CD8-positive, alpha-beta memory T cell (primary cell): ENCODE measurements at regions not wholly inside any gene's neighbourhood (a gene's known extent, or its start where the extent isn't known, plus 50 kb on each side); places are given as distances from the start of the nearest gene placed in this dataset.
"Not testable (repeated sequence)": the region's sequence is repeated elsewhere in the genome, so short reads cannot be mapped to it uniquely, and the experiment has no call there.

ENCODE experiments used
- CTCF ChIA-PET: fragments of 350-600 bp; sonication (Branson Sonifier 250); formaldehyde crosslinking; loops from one replicate; lab custom pipeline; 2021; ENCODE audit warnings: antibody characterized with exemption; lab: Charles Lee
- POLR2A ChIA-PET: fragments of 350-600 bp; sonication (Branson Sonifier 250); formaldehyde crosslinking; loops from one replicate; lab custom pipeline; 2021; ENCODE audit warnings: antibody characterized with exemption; lab: Charles Lee
- DNase-seq, 5 donors: peaks; one replicate each; pipeline versions ENCODE4 v3.0.0 to v3.0.0-alpha.2; 2020 to 2022; ENCODE audit warnings: mixed read lengths in 1 of 5
- H3K27ac ChIP-seq: one replicate; pipeline ENCODE4 v1.7.0; 2013; ENCODE audit warnings: low read depth, mild to moderate bottlenecking, low read length, moderate library complexity
- H3K27me3 ChIP-seq: 2 replicates; pipeline ENCODE4 v1.7.0; 2013; ENCODE audit warnings: low read length, mild to moderate bottlenecking; ENCODE audit not compliant: insufficient read depth, poor library complexity, severe bottlenecking
- H3K36me3 ChIP-seq: 2 replicates; pipeline ENCODE4 v1.7.0; 2013; ENCODE audit warnings: mild to moderate bottlenecking, low read length, moderate library complexity; ENCODE audit not compliant: insufficient read depth
- H3K4me1 ChIP-seq: 2 replicates; pipeline ENCODE4 v1.7.0; 2013; ENCODE audit warnings: mild to moderate bottlenecking, low read length, moderate library complexity; ENCODE audit not compliant: insufficient read depth
- H3K4me3 ChIP-seq: 2 replicates; pipeline ENCODE4 v1.7.0; 2013; ENCODE audit warnings: mild to moderate bottlenecking, low read length
- H3K9me3 ChIP-seq: 2 replicates; pipeline ENCODE4 v1.7.0; 2013; ENCODE audit warnings: mild to moderate bottlenecking, low read length
- H3K27ac Mint-ChIP-seq, 8 donors: one replicate each; pipeline ENCODE4 v1.8.0; 2020 to 2021; ENCODE audit warnings: mixed read lengths in 8 of 8, mild to moderate bottlenecking in 6 of 8, inconsistent platforms in 3 of 8, moderate library complexity in 3 of 8
- H3K27me3 Mint-ChIP-seq, 2 donors: one replicate each; pipeline ENCODE4 v1.8.0; 2020 to 2021; ENCODE audit warnings: mixed read lengths in 2 of 2, mild to moderate bottlenecking in 1 of 2, moderate library complexity in 1 of 2
- H3K36me3 Mint-ChIP-seq, 3 donors: one replicate each; pipeline ENCODE4 v1.8.0; 2020 to 2021; ENCODE audit warnings: mixed read lengths in 3 of 3, inconsistent platforms in 1 of 3, mild to moderate bottlenecking in 1 of 3
- H3K4me1 Mint-ChIP-seq, 3 donors: one replicate each; pipeline ENCODE4 v1.8.0; 2020 to 2021; ENCODE audit warnings: mixed read lengths in 3 of 3, inconsistent platforms in 1 of 3, mild to moderate bottlenecking in 1 of 3
- H3K4me3 Mint-ChIP-seq, 7 donors: one replicate each; pipeline ENCODE4 v1.8.0; 2020 to 2021; ENCODE audit warnings: mixed read lengths in 7 of 7, mild to moderate bottlenecking in 6 of 7, moderate library complexity in 4 of 7, inconsistent platforms in 2 of 7
- H3K9me3 Mint-ChIP-seq, 5 donors: one replicate each; pipeline ENCODE4 v1.8.0; 2020 to 2022; ENCODE audit warnings: mixed read lengths in 5 of 5, mild to moderate bottlenecking in 3 of 5, moderate library complexity in 2 of 5, inconsistent platforms in 1 of 5

- no peak overlapping the region for H3K4me3 Mint-ChIP-seq
- ChIA-PET CTCF (no interaction called here), POLR2A (no interaction called here)
- no peak overlapping the region for H3K4me3 ChIP-seq
- DNase-seq, result no peak
- H3K9me3 Mint-ChIP-seq, result no peaks in the 10 kb centered on the region
- H3K27me3 Mint-ChIP-seq, result peaks cover 3 to 10% of the 10 kb centered on the region in 2 donors
- H3K4me1 Mint-ChIP-seq, result peaks cover 0 to 4% (median 0%) of the 10 kb centered on the region in 3 donors
- no peak overlapping the region for H3K27ac Mint-ChIP-seq
- no peaks in the 10 kb centered on the region for H3K4me1 ChIP-seq
- H3K9me3 ChIP-seq, result no peaks in the 10 kb centered on the region
- no peaks in the 10 kb centered on the region for H3K27me3 ChIP-seq
- no peak overlapping the region for H3K27ac ChIP-seq
- H3K36me3 ChIP-seq, result no peaks in the 10 kb centered on the region
- H3K36me3 Mint-ChIP-seq, result no peaks in the 10 kb centered on the region
Observed at GRCh38 chr3:125715651-125716050, 120.4 kb upstream of the OSBPL11 start.

- CTCF ChIA-PET, DNase-seq, POLR2A ChIA-PET, H3K4me1 Mint-ChIP-seq, H3K36me3 Mint-ChIP-seq, H3K27ac Mint-ChIP-seq, H3K36me3 ChIP-seq, H3K27me3 ChIP-seq, H3K27ac ChIP-seq, H3K4me3 ChIP-seq, H3K4me3 Mint-ChIP-seq, H3K9me3 Mint-ChIP-seq, H3K4me1 ChIP-seq, H3K27me3 Mint-ChIP-seq, H3K9me3 ChIP-seq: not testable (repeated sequence)
Observed at GRCh38 chr3:125732151-125732550, 136.9 kb upstream of the OSBPL11 start.

GRCh38 chr3:125741991-125742718 lies 146.9 kb upstream of the OSBPL11 start:
- H3K36me3 ChIP-seq, H3K27me3 ChIP-seq, DNase-seq, CTCF ChIA-PET, H3K36me3 Mint-ChIP-seq, H3K4me3 ChIP-seq, H3K27me3 Mint-ChIP-seq, H3K9me3 ChIP-seq, H3K9me3 Mint-ChIP-seq, H3K4me1 ChIP-seq, H3K4me1 Mint-ChIP-seq, POLR2A ChIA-PET, H3K27ac ChIP-seq: not testable (repeated sequence)
- Mint-ChIP-seq H3K27ac (peak overlapping the region in 1 of 8 donors; percentile 24), H3K4me3 (peak overlapping the region in 1 of 7 donors; percentile 20)

GRCh38 chr3:125742845-125743244 lies 147.5 kb upstream of the OSBPL11 start:
- H3K27ac Mint-ChIP-seq, result peak overlapping the region in 2 of 8 donors; percentile 24 to 50
- H3K4me1 ChIP-seq, H3K9me3 Mint-ChIP-seq, H3K36me3 Mint-ChIP-seq, H3K4me1 Mint-ChIP-seq, H3K27me3 ChIP-seq, H3K4me3 Mint-ChIP-seq, H3K36me3 ChIP-seq, POLR2A ChIA-PET, H3K9me3 ChIP-seq, H3K4me3 ChIP-seq, H3K27ac ChIP-seq, H3K27me3 Mint-ChIP-seq, CTCF ChIA-PET: not testable (repeated sequence)
- DNase-seq, result peak in 2 of 5 donors; percentile 7 to 57

- H3K9me3 ChIP-seq, H3K27ac ChIP-seq, CTCF ChIA-PET, H3K4me1 Mint-ChIP-seq, DNase-seq, H3K4me1 ChIP-seq, POLR2A ChIA-PET, H3K4me3 Mint-ChIP-seq, H3K9me3 Mint-ChIP-seq, H3K36me3 Mint-ChIP-seq, H3K27ac Mint-ChIP-seq, H3K4me3 ChIP-seq, H3K36me3 ChIP-seq, H3K27me3 ChIP-seq: not testable (repeated sequence)
- peaks cover 6 to 11% of the 10 kb centered on the region in 2 donors for H3K27me3 Mint-ChIP-seq
Observed at GRCh38 chr3:125757050-125757449, 161.8 kb upstream of the OSBPL11 start.

- CTCF ChIA-PET, DNase-seq, H3K4me1 Mint-ChIP-seq, H3K9me3 Mint-ChIP-seq, H3K27ac ChIP-seq, H3K36me3 ChIP-seq, H3K4me3 Mint-ChIP-seq, H3K4me1 ChIP-seq, H3K27ac Mint-ChIP-seq, H3K9me3 ChIP-seq, H3K36me3 Mint-ChIP-seq, H3K4me3 ChIP-seq, H3K27me3 ChIP-seq, POLR2A ChIA-PET: not testable (repeated sequence)
- H3K27me3 Mint-ChIP-seq, result peaks cover 3 to 14% of the 10 kb centered on the region in 2 donors
Observed at GRCh38 chr3:125758641-125759130, 163.4 kb upstream of the OSBPL11 start.

- H3K4me3 ChIP-seq, H3K9me3 Mint-ChIP-seq, DNase-seq, H3K9me3 ChIP-seq, H3K36me3 Mint-ChIP-seq, H3K36me3 ChIP-seq, H3K27ac ChIP-seq, CTCF ChIA-PET, POLR2A ChIA-PET, H3K27me3 ChIP-seq, H3K4me1 ChIP-seq: not testable (repeated sequence)
- H3K27ac Mint-ChIP-seq, result peak overlapping the region in 2 of 8 donors; percentile 37 to 90
- peak overlapping the region in 4 of 7 donors; percentile 35 to 77 (median 48) for H3K4me3 Mint-ChIP-seq
- H3K27me3 Mint-ChIP-seq, result peaks cover 21 to 24% of the 10 kb centered on the region in 2 donors
- H3K4me1 Mint-ChIP-seq, result peaks cover 0 to 22% (median 6%) of the 10 kb centered on the region in 3 donors
Observed at GRCh38 chr3:125762601-125763000, 167.3 kb upstream of the OSBPL11 start.

GRCh38 chr3:125766285-125766826 lies 171.1 kb upstream of the OSBPL11 start:
- H3K9me3 Mint-ChIP-seq, H3K27ac ChIP-seq, POLR2A ChIA-PET, H3K36me3 Mint-ChIP-seq, H3K4me1 ChIP-seq, H3K36me3 ChIP-seq, H3K9me3 ChIP-seq, H3K27me3 ChIP-seq, H3K4me3 ChIP-seq: not testable (repeated sequence)
- H3K4me1 Mint-ChIP-seq, result peaks cover 0 to 23% (median 8%) of the 10 kb centered on the region in 3 donors
- peak overlapping the region in 3 of 8 donors; percentile 14 to 42 (median 17) for H3K27ac Mint-ChIP-seq
- H3K4me3 Mint-ChIP-seq, result peak overlapping the region in 6 of 7 donors; percentile 73 to 92 (median 80)
- H3K27me3 Mint-ChIP-seq, result peaks cover 17 to 24% of the 10 kb centered on the region in 2 donors
- DNase-seq, result peak; percentile 32 to 67 (median 57)
- CTCF ChIA-PET, result interaction anchor here (0.6 to 1.0 kb wide), 5 partner anchors 39 to 431 kb away, joined by 3 to 4 read pairs (median 3); no protein-coding TSS in a partner anchor
